ENCODE measurements at regions not wholly inside any gene's neighbourhood (a gene's known extent, or its start where the extent isn't known, plus 50 kb on each side); places are given as distances from the start of the nearest gene placed in this dataset.

DNA sequence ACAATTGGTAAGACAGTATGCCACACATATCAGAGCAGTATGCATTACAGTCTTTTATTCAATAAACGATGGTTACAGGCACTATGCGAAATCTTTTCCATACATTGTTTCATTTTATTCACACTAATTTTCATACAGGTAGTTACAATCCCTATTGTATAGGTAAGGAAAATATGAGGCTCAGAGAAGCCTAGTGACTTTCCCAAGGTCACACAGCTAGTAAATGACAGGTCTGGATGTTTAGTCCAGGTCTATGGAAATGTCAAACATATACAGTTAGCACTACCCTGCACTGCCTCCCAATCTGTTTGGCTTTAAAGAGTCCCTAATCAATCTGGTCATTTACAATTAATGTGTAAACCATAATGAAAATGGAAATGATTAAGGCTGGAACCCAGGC, 372.2 kb downstream of the MTX2 start:
- Mint-ChIP-seq H3K9me3 (no peaks in the 10 kb centered on the region), H3K4me1 (ENCODE audit: low read depth) (peaks cover 5% of the 10 kb centered on the region), H3K4me3 (no peak overlapping the region), H3K27me3 (peaks cover 82% of the 10 kb centered on the region), H3K36me3 (ENCODE audit: low read depth) (no peaks in the 10 kb centered on the region), H3K27ac (no peak overlapping the region)
- no peak for DNase-seq

DNA sequence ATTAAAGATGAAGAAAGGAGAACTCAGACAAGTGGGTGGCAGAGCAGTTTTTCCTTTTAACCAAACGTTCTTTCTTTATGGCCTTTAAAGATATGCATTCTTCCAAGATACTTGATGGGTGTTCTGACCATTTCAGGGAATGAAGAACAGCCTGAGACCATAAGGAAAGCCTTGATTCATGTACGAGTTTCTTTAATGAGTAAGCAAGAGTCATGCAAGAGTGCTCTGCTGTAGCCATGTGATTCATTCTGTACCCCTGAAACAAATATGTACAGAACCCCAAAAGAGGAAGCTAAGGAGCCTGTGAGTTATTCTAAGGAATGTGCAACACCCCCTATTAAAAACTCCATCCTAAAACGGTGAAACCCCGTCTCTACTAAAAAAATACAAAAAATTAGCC, 372.8 kb downstream of the MTX2 start:
- Mint-ChIP-seq H3K36me3 (ENCODE audit: low read depth) (no peaks in the 10 kb centered on the region), H3K27ac (no peak overlapping the region), H3K9me3 (no peaks in the 10 kb centered on the region), H3K4me1 (ENCODE audit: low read depth) (peaks cover 5% of the 10 kb centered on the region), H3K4me3 (no peak overlapping the region), H3K27me3 (peaks cover 82% of the 10 kb centered on the region)
- DNase-seq = no peak

DNA sequence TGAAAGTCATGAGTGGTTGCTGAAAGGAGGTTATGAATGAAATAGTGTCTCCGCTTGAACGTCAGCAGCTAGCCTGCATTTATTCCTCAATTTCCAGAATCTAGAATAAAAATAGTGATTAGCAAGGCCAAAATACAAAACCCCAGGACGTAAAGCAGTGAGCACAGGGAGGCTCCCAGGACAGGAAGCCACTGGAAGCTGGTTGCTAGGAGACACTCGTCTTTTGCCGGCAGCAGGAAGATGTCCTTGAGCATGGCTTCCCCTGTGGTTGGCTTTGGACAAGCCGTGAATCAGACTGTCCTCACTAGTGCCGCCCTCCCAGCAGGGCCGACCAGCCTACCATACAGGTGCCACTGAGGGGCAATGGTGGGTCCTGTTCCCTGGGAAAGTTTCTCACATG, 374.4 kb downstream of the MTX2 start:
- peaks cover 82% of the 10 kb centered on the region for H3K27me3 Mint-ChIP-seq
- H3K4me3 Mint-ChIP-seq = no peak overlapping the region
- no peak overlapping the region for H3K27ac Mint-ChIP-seq
- DNase-seq = no peak
- H3K9me3 Mint-ChIP-seq = no peaks in the 10 kb centered on the region
- H3K36me3 Mint-ChIP-seq (ENCODE audit: low read depth) = no peaks in the 10 kb centered on the region
- H3K4me1 Mint-ChIP-seq (ENCODE audit: low read depth) = no peaks in the 10 kb centered on the region

DNA sequence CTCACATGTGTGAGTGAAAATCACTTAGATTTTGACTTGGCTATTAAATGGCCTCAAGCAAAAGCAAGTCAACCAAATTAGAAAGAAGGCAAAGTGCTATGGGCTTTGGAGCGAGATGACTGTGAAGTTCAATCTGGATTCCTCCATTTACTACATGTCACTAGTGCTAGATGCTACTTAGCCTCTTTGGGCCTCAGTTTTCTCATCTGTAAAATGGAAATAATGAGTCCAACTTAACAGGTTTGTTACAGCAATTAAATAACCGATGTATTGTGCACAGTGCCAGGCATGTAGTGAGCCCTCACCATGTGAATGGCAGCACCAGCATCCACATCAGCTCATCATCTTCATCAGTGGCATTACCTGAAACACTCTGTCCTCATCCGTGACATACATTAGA, 376.3 kb downstream of the MTX2 start:
- Mint-ChIP-seq H3K27me3 (peaks cover 76% of the 10 kb centered on the region), H3K36me3 (ENCODE audit: low read depth) (no peaks in the 10 kb centered on the region), H3K4me3 (no peak overlapping the region), H3K4me1 (ENCODE audit: low read depth) (no peaks in the 10 kb centered on the region), H3K9me3 (no peaks in the 10 kb centered on the region), H3K27ac (no peak overlapping the region)
- no peak for DNase-seq

DNA sequence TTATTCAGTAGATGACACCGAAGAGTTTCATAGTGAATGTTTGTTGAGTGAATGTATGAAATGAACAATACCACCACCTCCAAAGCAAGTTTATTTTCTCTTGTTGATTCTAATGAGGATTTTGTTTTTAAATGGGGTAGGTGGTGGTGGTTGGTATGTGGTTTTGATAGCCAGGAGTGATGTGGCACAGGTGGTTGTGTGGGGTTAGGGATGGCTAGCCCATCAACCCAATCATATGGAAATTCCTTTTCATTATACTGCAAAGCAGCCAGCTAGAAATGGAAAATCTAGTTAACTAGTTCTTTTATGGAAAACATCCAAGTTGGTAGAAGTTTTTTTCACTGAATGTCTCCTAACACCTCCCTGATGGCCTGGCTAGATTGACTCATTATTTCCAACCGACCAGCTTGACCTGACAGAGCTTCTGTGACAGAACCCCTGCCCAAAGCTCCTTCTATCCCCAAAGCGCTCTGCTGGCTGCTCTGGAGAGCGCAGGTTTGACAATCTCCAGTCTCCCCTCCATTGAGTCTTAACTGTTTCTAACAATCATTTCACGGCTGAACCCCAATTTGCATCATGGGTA, 376.9 kb downstream of the MTX2 start:
- peaks cover 76% of the 10 kb centered on the region for H3K27me3 Mint-ChIP-seq
- DNase-seq = no peak
- H3K4me3 Mint-ChIP-seq = no peak overlapping the region
- no peaks in the 10 kb centered on the region for H3K9me3 Mint-ChIP-seq
- no peaks in the 10 kb centered on the region for H3K4me1 Mint-ChIP-seq (ENCODE audit: low read depth)
- no peaks in the 10 kb centered on the region for H3K36me3 Mint-ChIP-seq (ENCODE audit: low read depth)
- H3K27ac Mint-ChIP-seq = no peak overlapping the region

DNA sequence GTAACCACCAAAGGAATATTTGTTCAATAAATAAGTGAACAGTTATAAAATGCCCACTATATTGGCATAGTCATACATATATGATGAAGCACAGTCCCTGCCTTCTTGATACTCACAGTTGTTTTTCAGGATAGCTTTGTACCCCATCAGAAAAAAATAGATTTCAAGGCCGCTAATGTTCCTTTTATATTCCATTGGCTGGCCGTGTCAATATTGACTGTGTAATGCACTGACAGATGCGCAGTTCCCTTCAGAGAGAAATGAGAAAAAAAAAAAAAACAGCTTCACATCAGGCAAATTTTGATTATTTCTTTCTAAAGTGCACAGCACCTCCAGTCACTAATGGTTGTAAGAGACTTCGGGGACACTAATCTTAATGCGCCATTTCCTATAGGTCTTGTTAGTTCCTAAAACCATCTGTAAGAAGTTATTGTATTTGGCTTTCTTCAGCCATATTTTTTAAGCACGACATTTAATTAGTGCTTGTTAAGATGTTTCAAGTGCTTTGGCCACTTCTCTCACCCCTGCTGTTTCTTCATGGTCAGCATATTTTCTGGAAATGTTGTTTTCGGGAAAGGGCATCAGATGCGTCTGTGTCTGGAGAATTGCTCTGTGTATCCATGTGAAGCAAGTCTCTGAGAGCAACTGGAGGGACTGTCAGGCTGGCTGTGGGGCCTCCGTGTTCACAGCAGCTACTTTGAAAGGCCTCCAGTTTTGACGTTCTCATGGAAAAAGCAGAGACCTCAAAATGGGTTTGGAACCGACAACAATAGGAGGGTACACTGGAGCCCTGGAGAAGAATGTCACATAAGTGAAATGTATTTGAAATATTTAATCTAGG, 378.3 kb downstream of the MTX2 start:
- Mint-ChIP-seq H3K36me3 (ENCODE audit: low read depth) (no peaks in the 10 kb centered on the region), H3K27ac (no peak overlapping the region), H3K4me3 (no peak overlapping the region), H3K9me3 (no peaks in the 10 kb centered on the region), H3K4me1 (ENCODE audit: low read depth) (peaks cover 3% of the 10 kb centered on the region), H3K27me3 (peaks cover 70% of the 10 kb centered on the region)
- no peak for DNase-seq

DNA sequence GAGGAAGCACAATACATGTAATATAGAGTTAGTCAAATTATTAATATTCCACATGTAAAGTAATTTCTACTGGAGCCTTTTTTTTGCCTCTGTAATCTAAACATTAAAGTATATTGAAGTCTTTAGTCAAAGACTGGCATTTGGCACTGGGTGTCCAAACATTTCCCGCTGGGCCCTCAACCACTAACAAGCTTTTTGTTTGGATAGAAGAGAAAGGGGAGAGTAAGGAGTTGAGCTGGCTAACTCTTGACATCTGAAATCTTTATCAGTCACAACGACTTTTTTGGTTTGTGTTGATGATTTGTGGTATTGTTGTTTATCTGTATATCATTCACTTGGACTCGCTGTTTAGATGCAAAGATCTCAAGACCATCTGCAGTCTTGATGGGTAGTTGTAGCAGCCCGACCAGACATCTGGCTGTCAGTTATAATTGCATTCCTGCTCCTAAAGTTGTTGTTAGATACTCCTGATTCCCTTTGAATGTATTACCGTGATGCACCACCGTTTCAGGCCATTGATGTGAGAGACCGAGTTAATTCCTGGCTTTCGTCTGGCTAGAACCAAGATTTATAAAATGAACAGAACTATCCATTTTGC, 379.6 kb downstream of the MTX2 start:
- DNase-seq = no peak
- Mint-ChIP-seq H3K27ac (no peak overlapping the region), H3K4me3 (no peak overlapping the region), H3K9me3 (no peaks in the 10 kb centered on the region), H3K4me1 (ENCODE audit: low read depth) (peaks cover 14% of the 10 kb centered on the region), H3K36me3 (ENCODE audit: low read depth) (no peaks in the 10 kb centered on the region), H3K27me3 (peaks cover 62% of the 10 kb centered on the region)

DNA sequence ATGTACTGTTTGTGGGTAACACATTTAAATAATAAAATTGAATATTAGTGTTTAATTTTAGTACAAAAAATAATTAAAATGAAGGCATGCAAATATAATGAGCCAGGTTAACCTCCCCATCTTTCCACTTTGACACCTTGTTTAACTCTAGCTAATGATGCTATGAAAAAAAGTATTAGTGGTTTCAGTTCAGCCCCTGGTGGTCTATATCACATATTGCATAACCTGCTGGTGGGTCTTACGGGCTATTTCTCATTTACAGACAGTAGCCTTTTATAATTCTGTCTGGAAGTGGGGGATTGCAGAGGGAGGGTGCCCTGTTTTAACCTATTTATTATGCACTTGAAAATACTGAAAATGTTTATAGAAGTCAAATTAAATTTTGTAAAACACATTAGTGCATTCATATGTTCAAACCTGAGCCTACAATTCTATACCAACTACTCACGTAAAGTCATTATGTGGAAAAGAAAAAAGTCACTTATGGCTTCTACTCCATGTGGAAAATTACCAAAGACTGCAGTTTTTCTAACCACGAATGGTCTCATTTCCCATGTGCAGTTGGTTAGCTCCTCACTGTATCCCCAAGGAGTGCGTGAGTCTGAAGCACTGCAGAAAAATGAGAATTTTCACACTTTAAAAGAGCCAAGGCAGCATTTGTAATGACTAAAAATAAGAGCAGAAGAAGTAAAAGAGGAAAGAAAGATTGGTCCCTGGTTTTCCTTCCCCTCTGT, 381.0 kb downstream of the MTX2 start:
- Mint-ChIP-seq H3K27me3 (peaks cover 61% of the 10 kb centered on the region), H3K9me3 (no peaks in the 10 kb centered on the region)

DNA sequence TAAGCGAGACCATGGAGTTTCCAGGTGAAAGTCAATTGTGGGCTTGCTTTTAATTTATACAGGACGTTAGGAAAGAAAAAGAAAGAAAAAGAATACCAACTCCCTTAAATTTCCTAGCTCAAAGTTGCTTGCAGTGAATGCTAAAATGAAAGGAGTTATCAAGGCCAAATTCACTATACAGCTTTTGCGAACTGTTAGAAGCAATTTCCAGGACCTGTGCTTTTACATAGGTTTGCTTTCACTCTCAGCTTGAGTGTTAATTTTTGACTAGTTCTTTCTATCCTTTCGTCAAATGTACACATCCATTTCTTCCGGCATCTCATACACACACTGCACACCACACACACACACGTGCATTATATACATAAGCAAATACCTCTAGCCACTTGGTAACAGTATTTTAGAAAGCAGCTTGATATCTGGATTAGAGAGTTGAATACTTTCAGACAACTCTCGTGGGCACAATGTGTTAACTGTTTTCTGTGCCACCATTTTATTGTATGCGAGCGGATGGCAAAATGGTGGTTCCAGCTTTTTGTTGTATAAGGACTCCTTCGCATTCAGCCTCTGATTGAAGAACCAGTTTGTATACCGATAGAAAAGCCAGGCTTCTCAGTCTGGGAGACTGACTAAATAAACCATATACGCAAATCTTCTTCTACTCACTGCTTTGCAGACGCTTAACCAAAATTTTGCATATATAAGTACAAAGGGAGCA, 381.8 kb downstream of the MTX2 start:
- Mint-ChIP-seq H3K9me3 (no peaks in the 10 kb centered on the region), H3K27ac (no peak overlapping the region), H3K36me3 (ENCODE audit: low read depth) (no peaks in the 10 kb centered on the region), H3K4me3 (no peak overlapping the region), H3K27me3 (peaks cover 61% of the 10 kb centered on the region), H3K4me1 (ENCODE audit: low read depth) (peaks cover 18% of the 10 kb centered on the region)
- no peak for DNase-seq

More for the DNA sequence above, 381.0 kb downstream of the MTX2 start:
- Mint-ChIP-seq H3K36me3 (ENCODE audit: low read depth) (no peaks in the 10 kb centered on the region), H3K4me3 (no peak overlapping the region), H3K27ac (no peak overlapping the region), H3K4me1 (ENCODE audit: low read depth) (peaks cover 18% of the 10 kb centered on the region)
- DNase-seq = no peak

DNA sequence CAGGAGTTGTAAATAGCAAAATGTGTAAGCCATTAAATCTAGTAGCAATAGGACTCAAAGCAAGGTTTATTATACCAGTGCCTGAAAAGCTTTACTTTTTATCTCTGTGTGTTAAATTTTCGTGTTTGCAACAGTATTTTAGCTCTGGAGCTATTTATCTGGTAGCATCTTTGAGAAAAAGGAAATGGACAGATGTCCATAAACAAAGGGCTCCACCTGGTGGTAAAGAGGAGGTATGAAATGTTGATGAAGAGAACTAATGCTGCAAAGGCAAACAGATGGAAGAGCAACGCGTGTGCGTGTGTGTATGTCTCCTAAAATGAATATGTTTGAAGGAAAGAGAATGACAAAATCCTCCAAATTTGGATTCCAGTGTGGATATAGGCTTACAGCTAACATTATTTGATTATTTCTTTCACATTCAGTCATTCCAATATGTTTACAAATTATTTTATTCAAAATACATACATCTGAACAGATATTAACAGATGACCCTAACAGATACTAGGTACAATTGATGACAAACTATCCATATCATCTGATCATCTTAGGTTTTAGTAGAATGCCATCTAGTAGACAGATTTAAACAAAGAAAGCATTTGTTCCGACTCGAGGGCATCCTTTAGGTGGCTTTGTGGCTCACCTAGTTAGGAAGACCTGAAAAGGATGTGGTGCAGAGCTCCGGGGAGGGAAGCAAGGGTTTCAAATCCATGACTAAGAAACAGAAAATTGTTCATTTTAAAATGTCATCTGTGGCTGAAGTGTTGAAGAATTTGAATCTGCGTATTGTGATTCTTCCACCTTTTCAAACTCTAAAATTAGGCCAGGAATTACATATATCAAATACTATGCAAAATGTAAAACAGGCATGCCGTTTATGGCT, 383.3 kb downstream of the MTX2 start:
- Mint-ChIP-seq H3K4me1 (ENCODE audit: low read depth) (peaks cover 18% of the 10 kb centered on the region), H3K4me3 (no peak overlapping the region), H3K27ac (no peak overlapping the region), H3K36me3 (ENCODE audit: low read depth) (no peaks in the 10 kb centered on the region), H3K27me3 (peaks cover 59% of the 10 kb centered on the region), H3K9me3 (no peaks in the 10 kb centered on the region)
- no peak for DNase-seq

DNA sequence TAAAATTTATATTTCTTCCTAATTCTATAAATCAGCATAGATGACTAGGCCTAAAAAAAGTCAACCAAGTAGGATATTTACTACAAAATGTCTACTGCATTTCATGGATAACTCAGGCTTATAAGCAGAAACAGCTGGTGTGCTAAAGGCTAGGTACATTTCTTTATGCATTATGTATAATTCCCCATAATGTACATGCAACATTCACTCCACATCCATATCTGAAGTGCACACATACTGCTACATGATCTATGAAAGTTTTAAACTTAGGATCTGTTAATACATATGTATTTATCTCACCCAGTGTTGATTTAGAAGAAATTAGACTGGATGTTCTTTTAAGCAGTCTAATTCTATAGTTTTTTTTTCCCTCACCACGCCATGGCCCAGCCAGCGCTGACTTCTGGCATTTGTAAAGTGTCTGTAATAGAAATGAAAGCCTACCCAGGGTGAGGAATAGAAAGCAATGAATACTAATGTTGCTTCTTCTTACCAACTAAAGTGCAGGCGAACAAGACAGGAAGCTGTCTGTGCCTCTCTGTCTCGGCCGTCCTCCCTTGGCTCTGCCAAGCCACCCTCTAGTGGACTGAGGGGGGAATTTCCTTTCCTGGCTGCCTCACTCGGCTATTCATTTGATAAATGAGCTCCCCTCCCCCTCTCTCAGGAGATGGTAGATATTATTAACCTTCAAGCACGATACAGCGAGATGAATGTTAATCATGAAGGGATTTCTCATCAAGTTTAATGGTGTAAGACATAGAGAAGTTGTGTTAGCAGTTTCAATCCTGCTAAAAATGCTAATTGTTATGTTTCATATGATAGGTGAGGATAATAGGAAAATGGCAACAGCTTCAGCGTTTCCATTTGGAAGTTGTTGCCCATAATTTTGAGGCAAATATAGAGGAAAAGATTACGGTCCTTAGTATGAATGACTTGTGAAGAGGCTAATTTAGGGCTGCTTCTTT, 384.5 kb downstream of the MTX2 start:
- peaks cover 58% of the 10 kb centered on the region for H3K27me3 Mint-ChIP-seq
- DNase-seq = no peak
- H3K36me3 Mint-ChIP-seq (ENCODE audit: low read depth) = no peaks in the 10 kb centered on the region
- no peak overlapping the region for H3K4me3 Mint-ChIP-seq
- no peak overlapping the region for H3K27ac Mint-ChIP-seq
- H3K4me1 Mint-ChIP-seq (ENCODE audit: low read depth) = peaks cover 18% of the 10 kb centered on the region
- no peaks in the 10 kb centered on the region for H3K9me3 Mint-ChIP-seq

DNA sequence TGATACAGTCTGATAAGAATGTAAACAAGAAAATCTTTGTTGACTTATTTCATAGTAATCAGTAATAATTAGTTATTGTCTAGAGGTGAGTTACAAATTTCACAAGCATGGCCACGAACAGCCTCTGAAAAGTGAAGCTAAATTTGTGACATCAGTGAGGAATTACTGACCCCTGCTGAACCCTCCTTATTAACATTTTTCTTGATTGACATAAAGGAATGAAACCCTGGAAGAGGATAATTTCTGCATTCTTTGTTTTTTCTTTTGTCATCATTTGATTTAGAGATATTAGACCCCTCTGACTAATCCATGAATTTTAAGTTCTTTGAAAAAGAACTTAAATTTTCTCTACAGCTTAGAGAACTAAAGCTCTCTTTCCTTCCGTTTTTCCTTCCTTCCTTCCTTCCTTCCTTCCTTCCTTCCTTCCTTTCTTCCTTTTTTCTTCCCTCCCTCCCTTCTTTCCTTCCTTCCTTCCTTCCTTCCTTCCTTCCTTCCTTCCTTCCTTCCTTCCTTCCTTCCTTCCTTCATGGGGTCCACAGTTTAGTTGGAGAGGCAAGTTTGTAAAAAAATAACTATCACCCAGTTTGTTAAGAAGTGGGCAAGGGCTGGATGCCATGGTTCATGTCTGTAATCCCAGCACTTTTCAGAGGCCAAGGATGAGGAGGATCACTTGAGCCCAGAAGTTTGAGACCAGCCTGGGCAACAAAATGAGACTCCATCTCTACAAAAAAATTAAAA, 387.0 kb downstream of the MTX2 start:
- H3K36me3 Mint-ChIP-seq (ENCODE audit: low read depth) = no peaks in the 10 kb centered on the region
- no peaks in the 10 kb centered on the region for H3K9me3 Mint-ChIP-seq
- peaks cover 57% of the 10 kb centered on the region for H3K27me3 Mint-ChIP-seq
- H3K4me1 Mint-ChIP-seq (ENCODE audit: low read depth) = peaks cover 18% of the 10 kb centered on the region
- no peak overlapping the region for H3K27ac Mint-ChIP-seq
- DNase-seq = no peak
- H3K4me3 Mint-ChIP-seq = no peak overlapping the region
